Panc1 (cell line): ENCODE measurements at regions not wholly inside any gene's neighbourhood (a gene's known extent, or its start where the extent isn't known, plus 50 kb on each side); places are given as distances from the start of the nearest gene placed in this dataset.

Experiments
- CTCF ChIP-seq: fragments of 450-650 bp; IDR thresholded peaks from 2 replicates; pipeline ENCODE4 v1.5.1; 2017; ENCODE audit warnings: mild to moderate bottlenecking
- POLR2AphosphoS5 ChIP-seq: IDR thresholded peaks from 2 replicates; pipeline ENCODE4 v1.6.1; 2012; ENCODE audit warnings: mild to moderate bottlenecking, low read depth, low read length, moderate library complexity
- SIN3A ChIP-seq: IDR thresholded peaks from 2 replicates; pipeline ENCODE4 v1.6.1; 2012; ENCODE audit warnings: low read depth, mild to moderate bottlenecking, low read length, moderate library complexity, borderline replicate concordance; ENCODE audit not compliant: insufficient read depth

- TF ChIP-seq CTCF, result no peak
- TF ChIP-seq SIN3A, result no peak
- TF ChIP-seq POLR2AphosphoS5, result no peak
Observed at GRCh38 chr2:16129716-16130540, 189.6 kb downstream of the MYCN start.
